Daoy (cell line): ENCODE measurements at regions not wholly inside any gene's neighbourhood (a gene's known extent, or its start where the extent isn't known, plus 50 kb on each side); places are given as distances from the start of the nearest gene placed in this dataset.

Source experiments
- DNase-seq: peaks from one replicate; pipeline ENCODE4 v3.0.0-alpha.2; 2015; ENCODE audit warnings: low read depth

GRCh38 chr9:3732077-3733038 is 206.6 kb upstream of the RFX3 start:
- peak; percentile 84 for DNase-seq

- DNase-seq, result no peak
Observed at GRCh38 chr9:3730511-3730922, 204.7 kb upstream of the RFX3 start.

GRCh38 chr9:3721096-3721495 is 195.3 kb upstream of the RFX3 start:
- DNase-seq, result no peak

DNA sequence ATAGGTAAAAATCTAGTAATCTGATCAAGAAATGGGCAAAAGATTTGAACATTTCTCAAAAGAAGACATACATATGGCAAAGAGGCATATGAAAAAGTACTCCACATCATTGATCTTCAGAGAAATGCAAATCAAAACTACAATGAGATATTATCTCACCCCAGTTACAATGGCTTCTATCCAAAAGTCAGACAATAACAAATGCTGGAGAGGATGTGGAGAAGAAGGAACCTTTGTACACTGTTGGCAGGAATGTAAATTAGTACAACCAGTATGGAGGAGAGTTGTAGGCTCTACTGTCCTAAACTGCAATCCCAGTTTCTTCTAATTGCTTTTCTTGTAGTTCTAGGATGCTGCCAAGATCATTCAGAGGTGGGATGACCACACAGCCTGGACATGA is 193.5 kb upstream of the RFX3 start:
- no peak for DNase-seq

DNA sequence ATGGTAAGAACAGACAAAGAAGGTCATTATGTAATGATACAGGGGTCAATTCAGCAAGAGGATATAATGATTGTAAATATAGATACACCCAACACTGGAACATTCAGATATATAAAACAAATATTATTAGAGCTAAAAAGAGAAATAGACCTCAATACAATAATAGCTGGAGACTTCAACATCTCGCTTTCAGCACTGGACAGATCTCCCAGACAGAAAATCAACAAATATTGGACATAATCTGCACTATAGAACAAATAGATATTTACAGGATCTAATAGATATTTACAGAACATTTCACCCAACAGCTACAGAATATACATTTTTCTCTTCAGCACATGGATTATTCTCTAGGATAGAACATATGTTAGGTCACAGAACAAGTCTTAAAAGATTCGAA is 190.6 kb upstream of the RFX3 start:
- DNase-seq, result no peak

GRCh38 chr9:3708751-3709150 is 182.9 kb upstream of the RFX3 start:
- peak; percentile 50 for DNase-seq

DNA sequence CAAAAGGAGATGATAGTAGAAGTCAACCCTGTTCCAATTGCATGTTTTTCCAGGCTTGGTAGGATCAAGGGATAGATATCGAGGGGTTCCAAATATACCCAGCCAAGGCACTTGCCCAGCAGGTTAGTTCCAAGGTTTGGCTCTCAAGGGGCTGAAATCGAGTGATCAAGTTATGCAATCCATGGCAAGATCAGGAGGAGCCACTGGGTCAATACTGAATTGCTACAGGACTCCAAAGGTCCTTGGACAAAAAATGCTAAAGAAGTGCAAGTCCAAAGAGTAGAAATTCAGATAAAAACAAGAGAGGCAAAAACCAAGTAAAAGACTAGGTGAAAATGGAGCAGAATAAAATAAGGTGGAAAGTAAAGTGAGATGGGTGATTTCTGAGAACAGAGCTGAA is 179.1 kb upstream of the RFX3 start:
- DNase-seq, result no peak

- no peak for DNase-seq
Observed at GRCh38 chr9:3700772-3701171, 175.0 kb upstream of the RFX3 start.

- no peak for DNase-seq
Observed at GRCh38 chr9:3699883-3700282, 174.1 kb upstream of the RFX3 start.

DNA sequence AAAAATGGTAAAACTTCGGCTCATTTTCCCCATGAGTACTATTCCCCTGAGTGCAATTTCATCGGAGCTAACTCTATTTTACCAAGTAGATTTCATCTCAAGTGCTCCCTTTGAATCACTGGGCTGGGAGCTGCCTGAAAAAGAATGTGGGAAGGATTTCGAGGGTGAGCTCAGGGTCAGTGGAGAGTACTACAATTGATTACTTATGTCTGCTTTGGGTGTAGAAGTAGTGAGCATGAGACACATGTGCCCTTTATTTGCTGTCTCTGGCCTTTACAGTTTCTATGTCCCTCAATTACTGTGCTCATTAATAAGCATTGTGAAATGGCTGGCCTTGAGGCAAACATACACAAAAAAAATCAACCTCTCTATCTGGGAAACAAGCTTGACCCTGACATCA is 172.7 kb upstream of the RFX3 start:
- no peak for DNase-seq

DNA sequence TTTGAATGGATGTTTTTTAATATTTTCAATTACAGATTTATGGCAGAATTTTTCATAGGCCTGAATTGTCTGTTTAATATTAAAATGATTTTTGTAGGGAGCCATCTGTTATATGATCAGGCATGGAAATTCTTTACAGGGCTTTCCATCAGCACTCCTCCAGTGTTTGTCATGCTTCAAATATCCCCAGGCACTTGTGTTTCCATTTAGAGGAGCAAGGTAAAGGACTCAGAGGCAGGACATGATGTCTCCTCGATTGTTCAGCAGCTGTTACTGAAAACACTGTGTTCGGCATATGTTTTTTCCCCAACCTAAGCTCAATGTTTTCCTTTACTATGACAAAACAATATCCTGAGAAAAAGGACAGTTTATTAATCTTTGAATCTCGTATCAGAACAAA is 172.3 kb upstream of the RFX3 start:
- no peak for DNase-seq

DNA sequence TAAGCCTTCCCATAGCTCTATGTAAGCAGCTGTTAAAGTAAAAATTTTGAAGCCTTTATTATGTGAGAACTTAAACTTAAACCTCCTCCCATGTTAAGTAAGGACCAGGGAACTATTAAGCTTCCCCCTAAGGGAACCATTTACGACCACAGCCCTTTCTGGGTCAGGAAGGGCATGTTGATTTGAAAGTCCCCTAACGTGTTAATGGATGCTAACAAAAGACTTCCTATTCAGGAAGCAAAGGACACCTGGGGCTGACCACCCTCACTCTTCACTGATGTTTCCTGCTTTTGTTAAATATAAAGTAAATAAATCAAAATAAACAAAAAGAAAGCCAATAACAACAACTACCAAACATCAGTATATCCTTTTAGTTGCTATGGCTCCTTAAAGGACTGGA is 170.6 kb upstream of the RFX3 start:
- no peak for DNase-seq

DNA sequence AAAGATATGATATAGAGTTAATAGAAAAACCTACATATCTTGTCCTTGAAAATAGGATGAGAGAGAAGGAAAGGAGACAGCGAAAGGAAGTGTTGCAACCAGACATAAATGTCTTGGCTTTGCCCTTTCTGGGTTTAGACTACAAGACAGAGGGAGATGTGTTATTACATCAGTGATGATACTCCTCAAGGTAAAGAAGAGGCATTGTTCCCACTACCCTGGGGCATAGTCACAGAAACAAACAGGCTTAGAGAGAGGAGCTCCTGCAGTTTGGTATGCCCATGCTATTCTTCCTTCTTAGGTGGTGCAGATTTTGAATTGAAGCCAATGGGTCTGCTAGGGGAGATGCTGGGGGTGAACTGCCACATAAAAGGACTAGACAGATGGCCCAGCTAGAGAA is 166.8 kb upstream of the RFX3 start:
- DNase-seq, result no peak

- DNase-seq, result no peak
Observed at GRCh38 chr9:3689555-3689954, 163.8 kb upstream of the RFX3 start.

DNA sequence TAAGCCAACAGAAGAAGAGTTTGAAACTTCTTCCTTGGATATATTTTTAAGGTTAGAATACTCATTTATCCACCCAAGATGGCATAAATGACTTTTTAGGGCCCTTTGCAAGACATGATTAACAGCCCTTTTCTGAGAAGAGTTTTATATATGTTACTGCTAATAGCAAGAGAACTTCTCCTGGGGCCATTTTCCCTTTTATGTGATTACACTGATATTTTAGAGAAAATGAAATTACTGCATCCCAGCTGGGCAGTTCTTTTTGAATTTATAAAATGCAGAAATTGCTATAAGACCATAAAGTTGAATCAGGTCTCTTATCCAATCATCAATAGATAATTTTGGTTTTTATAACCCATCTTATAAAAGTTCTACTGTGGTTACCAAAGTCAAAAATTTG is 161.3 kb upstream of the RFX3 start:
- no peak for DNase-seq

GRCh38 chr9:3682186-3682585 is 156.4 kb upstream of the RFX3 start:
- no peak for DNase-seq

DNA sequence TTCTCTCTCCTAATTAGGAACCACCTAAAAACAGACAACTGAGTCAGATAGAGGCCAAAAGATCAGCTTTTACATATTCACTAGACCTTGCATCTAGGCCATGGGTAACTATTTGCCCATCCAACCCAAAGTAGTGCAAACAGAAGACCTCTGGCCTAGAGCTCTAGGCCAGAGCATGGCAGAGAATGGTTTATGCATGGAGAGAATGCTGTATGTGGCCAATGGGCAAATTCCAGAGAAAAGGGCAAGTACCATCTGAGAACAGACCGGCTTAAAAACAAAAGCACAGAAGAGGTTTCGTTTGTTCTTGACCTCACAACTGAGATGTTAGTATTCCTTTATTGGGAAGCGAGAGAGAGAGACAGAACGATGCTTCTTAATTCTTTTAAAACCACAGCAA is 151.7 kb upstream of the RFX3 start:
- DNase-seq, result no peak

DNA sequence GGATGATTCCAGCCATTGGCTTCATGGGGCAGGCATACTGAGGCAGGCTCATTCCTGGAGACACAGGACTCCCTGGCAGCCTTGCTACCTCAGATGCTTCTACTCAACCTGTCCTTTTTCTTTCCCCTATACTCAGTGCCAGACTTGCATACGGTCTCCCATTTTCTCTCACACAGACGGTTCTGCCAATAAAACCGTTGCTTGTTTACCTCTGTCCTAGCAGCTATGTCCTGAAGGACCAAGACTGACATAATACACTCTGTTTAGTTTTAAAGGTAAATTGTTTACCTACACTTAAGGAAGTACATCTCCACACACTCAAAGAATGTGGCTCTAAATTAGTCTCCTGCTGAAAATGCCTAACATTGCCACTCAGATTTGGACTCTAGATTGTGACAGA is 151.0 kb upstream of the RFX3 start:
- DNase-seq, result no peak

GRCh38 chr9:3675946-3676345 is 150.1 kb upstream of the RFX3 start:
- DNase-seq, result no peak

GRCh38 chr9:3674561-3674960 is 148.8 kb upstream of the RFX3 start:
- no peak for DNase-seq

DNA sequence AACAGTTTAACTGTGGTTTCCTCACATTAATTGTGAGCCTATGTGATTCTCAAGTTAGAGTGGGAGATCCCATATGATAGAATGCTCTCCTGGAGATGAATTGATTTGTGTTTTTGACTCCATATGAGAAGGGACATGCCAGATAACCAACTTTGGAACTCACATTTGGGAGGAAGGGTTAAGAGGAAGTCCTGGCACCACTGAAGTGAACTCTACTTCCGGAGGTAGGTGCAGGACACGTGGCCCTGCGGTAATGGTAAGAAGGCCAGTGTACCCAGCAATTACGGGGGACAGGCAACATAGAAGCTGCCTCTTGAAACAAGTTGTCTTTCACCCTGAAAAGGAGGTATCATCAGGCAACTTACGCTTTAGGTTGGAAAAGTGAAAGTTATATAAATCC is 146.6 kb upstream of the RFX3 start:
- no peak for DNase-seq

- no peak for DNase-seq
Observed at GRCh38 chr9:3664044-3664443, 138.2 kb upstream of the RFX3 start.

- DNase-seq, result peak; percentile 13
Observed at GRCh38 chr9:3662671-3663070, 136.9 kb upstream of the RFX3 start.

- DNase-seq, result no peak
Observed at GRCh38 chr9:3660936-3661335, 135.1 kb upstream of the RFX3 start.
